MM.1S (cell line): ENCODE measurements at regions not wholly inside any gene's neighbourhood (a gene's known extent, or its start where the extent isn't known, plus 50 kb on each side); places are given as distances from the start of the nearest gene placed in this dataset.

ENCODE experiments used
- EZH2 ChIP-seq: fragments of 300-600 bp; sonication (generic); optimal IDR thresholded peaks from 2 replicates; pipeline ENCODE3; 2017; ENCODE audit warnings: low read depth, mild to moderate bottlenecking, antibody characterized with exemption, low read length, mixed read lengths
- EZH2phosphoT487 ChIP-seq: fragments of 300-600 bp; sonication (generic); IDR thresholded peaks from 2 replicates; pipeline ENCODE4 v1.6.1; 2018; ENCODE audit warnings: antibody characterized with exemption, low read length
- TF ChIP-seq, protein P1 (sequence below): fragments of 300-600 bp; sonication (generic); IDR thresholded peaks from 2 replicates; pipeline ENCODE4 v1.5.1; 2016; ENCODE audit warnings: antibody characterized with exemption, low read length, mixed read lengths

DNA sequence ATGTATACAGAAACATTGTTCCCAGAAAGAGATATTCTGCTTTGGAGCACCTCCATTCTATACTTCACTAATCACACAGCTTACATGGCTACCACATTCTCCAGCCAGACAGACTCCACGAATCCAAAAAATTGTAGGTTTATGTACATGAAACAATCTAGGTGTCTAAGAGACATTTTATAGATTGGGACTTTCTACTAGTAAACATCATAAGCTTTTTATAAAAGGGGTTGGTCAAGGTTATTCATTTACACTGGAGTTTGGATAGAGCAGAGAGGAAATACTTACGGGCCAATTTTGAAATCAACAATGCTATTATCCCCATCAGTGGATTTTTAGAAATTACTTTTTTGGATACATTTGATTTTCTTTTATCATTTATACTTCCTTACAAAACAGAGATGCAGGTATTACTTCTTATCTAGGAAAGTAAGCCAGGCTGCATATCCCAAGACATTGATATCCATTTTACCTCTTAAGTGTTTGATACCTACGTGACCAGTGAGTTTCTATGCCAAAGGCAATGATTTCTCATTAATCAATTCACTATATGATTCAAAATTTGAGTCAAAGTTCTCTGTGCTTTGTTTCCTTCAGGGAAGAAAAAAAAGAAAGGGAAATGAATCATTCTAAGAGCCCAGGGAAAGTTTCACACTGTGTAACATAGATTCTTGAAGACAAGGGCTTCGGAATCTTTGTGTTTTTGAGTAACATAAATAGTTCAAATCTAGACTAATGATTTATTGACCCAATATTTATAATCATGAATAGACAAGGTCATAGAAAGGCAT is 140.5 kb downstream of the PTH2R start:
- TF ChIP-seq, protein P1, sequence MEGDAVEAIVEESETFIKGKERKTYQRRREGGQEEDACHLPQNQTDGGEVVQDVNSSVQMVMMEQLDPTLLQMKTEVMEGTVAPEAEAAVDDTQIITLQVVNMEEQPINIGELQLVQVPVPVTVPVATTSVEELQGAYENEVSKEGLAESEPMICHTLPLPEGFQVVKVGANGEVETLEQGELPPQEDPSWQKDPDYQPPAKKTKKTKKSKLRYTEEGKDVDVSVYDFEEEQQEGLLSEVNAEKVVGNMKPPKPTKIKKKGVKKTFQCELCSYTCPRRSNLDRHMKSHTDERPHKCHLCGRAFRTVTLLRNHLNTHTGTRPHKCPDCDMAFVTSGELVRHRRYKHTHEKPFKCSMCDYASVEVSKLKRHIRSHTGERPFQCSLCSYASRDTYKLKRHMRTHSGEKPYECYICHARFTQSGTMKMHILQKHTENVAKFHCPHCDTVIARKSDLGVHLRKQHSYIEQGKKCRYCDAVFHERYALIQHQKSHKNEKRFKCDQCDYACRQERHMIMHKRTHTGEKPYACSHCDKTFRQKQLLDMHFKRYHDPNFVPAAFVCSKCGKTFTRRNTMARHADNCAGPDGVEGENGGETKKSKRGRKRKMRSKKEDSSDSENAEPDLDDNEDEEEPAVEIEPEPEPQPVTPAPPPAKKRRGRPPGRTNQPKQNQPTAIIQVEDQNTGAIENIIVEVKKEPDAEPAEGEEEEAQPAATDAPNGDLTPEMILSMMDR, result no peak
- TF ChIP-seq EZH2 (no peak), EZH2phosphoT487 (no peak)
